Heart left ventricle (tissue), 16 donors: ENCODE measurements at regions not wholly inside any gene's neighbourhood (a gene's known extent, or its start where the extent isn't known, plus 50 kb on each side); places are given as distances from the start of the nearest gene placed in this dataset.
"Not testable (repeated sequence)": the region's sequence is repeated elsewhere in the genome, so short reads cannot be mapped to it uniquely, and the experiment has no call there.

Experiments
- ATAC-seq, 4 donors: fragments of 200-7000 bp; cut with Tn5 transposase; one replicate each; pipeline ENCODE4 v1.9.1; 2020 to 2022; ENCODE audit warnings: moderate library complexity in 4 of 4, mild to moderate bottlenecking in 3 of 4, moderate number of reproducible peaks in 1 of 4
- DNase-seq, 5 donors: peaks; one replicate each; pipeline ENCODE4 v3.0.0-alpha.2; 2020
- H3K27ac ChIP-seq, 12 donors: fragments of 200-600 bp; sonication (generic) in 4 of 12; one replicate each; pipeline versions ENCODE4 v1.5.0 to v1.8.0; 2016 to 2022; ENCODE audit warnings: mild to moderate bottlenecking in 2 of 12
- H3K27me3 ChIP-seq, 9 donors: fragments of 200-600 bp; sonication (generic) in 2 of 9; one replicate each; pipeline versions ENCODE4 v1.5.1 to v1.8.0; 2016 to 2022; ENCODE audit warnings: mild to moderate bottlenecking in 3 of 9
- H3K36me3 ChIP-seq, 9 donors: fragments of 200-600 bp; sonication (generic) in 2 of 9; one replicate each; pipeline versions ENCODE4 v1.5.0 to v1.8.0; 2018 to 2022; ENCODE audit warnings: mild to moderate bottlenecking in 2 of 9
- H3K4me1 ChIP-seq, 12 donors: fragments of 200-600 bp; sonication (generic) in 4 of 12; one replicate each; pipeline versions ENCODE4 v1.5.0 to v1.8.0; 2016 to 2022; ENCODE audit warnings: mild to moderate bottlenecking in 3 of 12
- H3K4me3 ChIP-seq, 12 donors: fragments of 200-600 bp; sonication (generic) in 4 of 12; one replicate each; pipeline versions ENCODE4 v1.5.0 to v1.8.0; 2017 to 2022; ENCODE audit warnings: mild to moderate bottlenecking in 9 of 12, moderate library complexity in 4 of 12
- H3K9me3 ChIP-seq, 12 donors: fragments of 200-600 bp; sonication (generic) in 4 of 12; one replicate each; pipeline versions ENCODE4 v1.5.0 to v1.8.0; 2016 to 2022; ENCODE audit warnings: mild to moderate bottlenecking in 1 of 12
- POLR2A ChIP-seq, 2 donors: fragments of 450-650 bp; IDR thresholded peaks; one replicate each; pipeline ENCODE4 v1.6.1; 2017; ENCODE audit warnings: antibody characterized with exemption in 2 of 2, mild to moderate bottlenecking in 2 of 2, moderate library complexity in 2 of 2
- WGBS, 4 donors: extraction: QIAGEN DNeasy Blood & Tissue Kit in 2 of 4; methylation state at CpG; one replicate each; pipeline versions ENCODE4 v1.1.5 to v1.1.7; 2013 to 2018; 5-methylcytosine and 5-hydroxymethylcytosine counted together
- intact Hi-C, 10 donors: fragments of 100-400 bp; cut with DNase I; formaldehyde crosslinking; loops; one replicate each; pipeline versions ENCODE4 v1.11.1 to v1.14.2; 2022
- TF ChIP-seq, protein P1 (sequence below), 12 donors: fragments of 200-600 bp; sonication (generic) in 4 of 12; IDR thresholded peaks; one replicate each; pipeline versions ENCODE4 v1.5.0 to v1.8.0; 2018 to 2022; ENCODE audit warnings: antibody characterized with exemption in 12 of 12, mild to moderate bottlenecking in 5 of 12
- donor health status: ischemic (EF 13 %, LVEDD 7.1; RV severe dilation, severe dysfunction).
- donor health status: healthy with polysubstance abuse.
- donor health status: DM: no; HTN: yes; CAD: no.
- donor health status: DM: no; HTN: no; CAD: no.
- donor health status: ischemic (EF 25% LVEDD 6.9; RV normal size, moderate dysfunction).
- donor health status: ischemic (EF 25% LVEDD 5.7; RV mildly dilated, moderate dysfunction).
- donor health status: healthy.
- donor health status: DM: yes; HTN: yes; CAD: no.
- donor health status: ischemic (EF 35%, LVEDD 5.7; RV mildly dilated, moderate dysfunction).
- donor health status: nonischemic (EF 11% LVEDD 7.7; RV severe dilation, severe dysfunction).
- donor health status: DM: yes; HTN: yes; CAD: no.
- donor health status: PGD.
- donor health status: ischemic (EF 29% LVEDD 5.4; RV normal size, mild dysfunction).
- donor health status: nonischemic (EF 23%, LVEDD 6.1; RV moderate dilation, normal function).

DNA sequence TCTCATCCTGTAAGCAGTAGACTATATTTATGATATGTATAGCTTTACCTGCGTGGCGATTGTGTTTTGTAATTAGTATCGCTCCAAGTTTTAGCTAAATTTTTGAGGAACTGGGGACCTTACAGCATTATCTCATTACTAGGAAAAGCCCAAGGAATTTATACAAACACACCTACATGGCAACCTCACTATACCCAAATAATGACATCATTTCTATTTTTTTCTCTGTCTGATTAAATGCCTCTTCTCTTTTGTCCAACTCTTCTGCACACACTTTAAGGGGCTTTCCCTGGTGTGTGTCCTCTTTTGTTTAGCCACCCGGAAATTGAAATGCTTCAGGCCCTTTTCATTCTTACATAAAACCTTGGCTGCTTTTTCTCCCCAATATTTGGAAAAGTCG lies 82.9 kb upstream of the EXOC2 start:
- Histone ChIP-seq H3K27ac (no peak overlapping the region), H3K36me3 (no peaks in the 10 kb centered on the region), H3K27me3 (peaks cover 0 to 14% (median 0%) of the 10 kb centered on the region in 9 donors), H3K9me3 (peaks cover 0 to 13% (median 0%) of the 10 kb centered on the region in 12 donors), H3K4me1 (no peaks in the 10 kb centered on the region), H3K4me3 (no peak overlapping the region)
- ATAC-seq, result no peak
- TF ChIP-seq, protein P1, sequence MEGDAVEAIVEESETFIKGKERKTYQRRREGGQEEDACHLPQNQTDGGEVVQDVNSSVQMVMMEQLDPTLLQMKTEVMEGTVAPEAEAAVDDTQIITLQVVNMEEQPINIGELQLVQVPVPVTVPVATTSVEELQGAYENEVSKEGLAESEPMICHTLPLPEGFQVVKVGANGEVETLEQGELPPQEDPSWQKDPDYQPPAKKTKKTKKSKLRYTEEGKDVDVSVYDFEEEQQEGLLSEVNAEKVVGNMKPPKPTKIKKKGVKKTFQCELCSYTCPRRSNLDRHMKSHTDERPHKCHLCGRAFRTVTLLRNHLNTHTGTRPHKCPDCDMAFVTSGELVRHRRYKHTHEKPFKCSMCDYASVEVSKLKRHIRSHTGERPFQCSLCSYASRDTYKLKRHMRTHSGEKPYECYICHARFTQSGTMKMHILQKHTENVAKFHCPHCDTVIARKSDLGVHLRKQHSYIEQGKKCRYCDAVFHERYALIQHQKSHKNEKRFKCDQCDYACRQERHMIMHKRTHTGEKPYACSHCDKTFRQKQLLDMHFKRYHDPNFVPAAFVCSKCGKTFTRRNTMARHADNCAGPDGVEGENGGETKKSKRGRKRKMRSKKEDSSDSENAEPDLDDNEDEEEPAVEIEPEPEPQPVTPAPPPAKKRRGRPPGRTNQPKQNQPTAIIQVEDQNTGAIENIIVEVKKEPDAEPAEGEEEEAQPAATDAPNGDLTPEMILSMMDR (IDR thresholded peaks at IDR 0.05), result no peak
- TF ChIP-seq POLR2A (IDR thresholded peaks at IDR 0.05), result no peak
- WGBS, 4 donors, result 52 to 83% (median 58%) methylated on average over 5 of the region's 5 CpGs
- intact Hi-C loops, result no loop called here
- DNase-seq, result no peak

- H3K4me3 ChIP-seq, H3K4me1 ChIP-seq, H3K36me3 ChIP-seq, intact Hi-C loops, DNase-seq, H3K27me3 ChIP-seq, H3K27ac ChIP-seq, ATAC-seq: not testable (repeated sequence)
- peaks cover 0 to 23% (median 0%) of the 10 kb centered on the region in 12 donors for H3K9me3 ChIP-seq
Observed at GRCh38 chr6:771683-772082, 78.7 kb upstream of the EXOC2 start.

DNA sequence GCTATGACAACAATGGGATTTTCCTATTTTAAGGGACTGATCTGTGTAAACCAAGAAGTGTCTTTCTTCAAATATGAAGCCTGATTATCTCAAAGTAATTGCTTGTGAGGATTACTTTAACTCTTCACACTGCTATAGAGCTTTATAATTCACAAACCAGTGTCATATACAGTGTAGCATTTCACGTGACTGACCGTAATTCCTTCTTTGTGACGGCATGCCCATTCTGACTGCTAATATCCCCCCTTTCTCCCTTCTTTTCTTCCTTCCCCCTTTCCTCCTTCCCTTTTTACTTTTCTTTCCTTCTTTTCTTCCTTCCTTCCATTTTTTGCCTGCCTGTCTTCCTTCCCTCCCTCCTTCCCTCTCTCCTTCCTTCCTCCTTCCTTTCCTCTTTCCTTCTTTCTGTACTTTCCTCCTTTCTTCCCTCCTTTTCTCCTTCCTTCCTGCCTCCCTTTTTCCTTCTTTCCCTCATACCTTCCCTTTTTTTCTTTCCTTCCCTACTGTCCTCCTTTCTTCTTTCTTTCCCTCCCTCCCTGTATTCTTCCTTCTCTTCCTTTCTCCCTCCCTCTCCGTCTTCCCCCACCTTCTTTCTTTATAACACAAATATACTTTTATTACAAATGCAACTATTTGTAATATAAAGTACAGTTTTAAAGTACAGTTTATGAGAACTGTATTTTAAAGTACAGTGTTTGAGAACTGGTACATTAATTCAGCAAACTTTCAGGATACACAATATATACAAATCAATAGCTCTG lies 75.0 kb upstream of the EXOC2 start:
- TF ChIP-seq, protein P1 (IDR thresholded peaks at IDR 0.05), result no peak
- TF ChIP-seq POLR2A (IDR thresholded peaks at IDR 0.05), result no peak
- Histone ChIP-seq H3K27ac (no peak overlapping the region), H3K27me3 (peaks cover 0 to 19% (median 0%) of the 10 kb centered on the region in 9 donors), H3K4me3 (no peak overlapping the region), H3K4me1 (no peaks in the 10 kb centered on the region), H3K36me3 (no peaks in the 10 kb centered on the region), H3K9me3 (peaks cover 0 to 23% (median 0%) of the 10 kb centered on the region in 12 donors)
- ATAC-seq, result no peak
- DNase-seq, result no peak
- WGBS, 4 donors, result 81 to 95% (median 87%) methylated on average over 4 of the region's 4 CpGs
- intact Hi-C loops, result no loop called here

GRCh38 chr6:766625-767024 lies 73.7 kb upstream of the EXOC2 start:
- intact Hi-C loops, result no loop called here
- WGBS, 4 donors, result 82 to 89% (median 86%) methylated on average over 5 of the region's 5 CpGs
- no peak for ATAC-seq
- TF ChIP-seq, protein P1 (IDR thresholded peaks at IDR 0.05), result no peak
- Histone ChIP-seq H3K36me3 (no peaks in the 10 kb centered on the region), H3K4me1 (no peaks in the 10 kb centered on the region), H3K27ac (no peak overlapping the region), H3K9me3 (peaks cover 0 to 11% (median 0%) of the 10 kb centered on the region in 12 donors), H3K4me3 (no peak overlapping the region), H3K27me3 (peaks cover 0 to 19% (median 0%) of the 10 kb centered on the region in 9 donors)
- DNase-seq, result no peak

GRCh38 chr6:761997-762396 lies 69.1 kb upstream of the EXOC2 start:
- ATAC-seq (no peak), DNase-seq (no peak)
- no peak overlapping the region for H3K4me3 ChIP-seq
- H3K27me3 ChIP-seq, result peaks cover 0 to 19% (median 0%) of the 10 kb centered on the region in 9 donors
- no peaks in the 10 kb centered on the region for H3K4me1 ChIP-seq
- no peaks in the 10 kb centered on the region for H3K36me3 ChIP-seq
- WGBS, 4 donors, result 77 to 85% (median 79%) methylated on average over 13 of the region's 13 CpGs
- TF ChIP-seq, protein P1 (IDR thresholded peaks at IDR 0.05), result no peak
- intact Hi-C loops, result no loop called here
- no peak overlapping the region for H3K27ac ChIP-seq
- H3K9me3 ChIP-seq, result no peaks in the 10 kb centered on the region
